Urinary bladder (tissue), 3 donors: ENCODE measurements at regions not wholly inside any gene's neighbourhood (a gene's known extent, or its start where the extent isn't known, plus 50 kb on each side); places are given as distances from the start of the nearest gene placed in this dataset.

Source experiments
- DNase-seq: peaks from one replicate; pipeline ENCODE4 v3.0.0-alpha.2; 2015; ENCODE audit errors: extremely low spot score
- H3K27ac ChIP-seq: one replicate; pipeline ENCODE4 v1.5.1; 2013; ENCODE audit warnings: low read depth, mild to moderate bottlenecking, moderate library complexity
- H3K36me3 ChIP-seq: one replicate; pipeline ENCODE4 v1.6.1; 2013; ENCODE audit warnings: mild to moderate bottlenecking, moderate library complexity; ENCODE audit not compliant: insufficient read depth
- H3K4me1 ChIP-seq: one replicate; pipeline ENCODE4 v1.6.1; 2013; ENCODE audit warnings: mild to moderate bottlenecking, moderate library complexity; ENCODE audit not compliant: insufficient read depth
- H3K4me3 ChIP-seq: one replicate; pipeline ENCODE4 v1.5.1; 2013; ENCODE audit warnings: low read depth, low read length
- WGBS: extraction: QIAGEN DNeasy Blood & Tissue Kit; methylation state at CpG from one replicate; pipeline ENCODE4 v1.1.7; 2013; 5-methylcytosine and 5-hydroxymethylcytosine counted together
- donor health status: healthy with polysubstance abuse.
- donor health status: healthy.

GRCh38 chr2:14316594-14316993 lies 315.9 kb upstream of the LRATD1 start:
- Histone ChIP-seq H3K4me3 (no peak overlapping the region), H3K36me3 (no peaks in the 10 kb centered on the region), H3K4me1 (no peaks in the 10 kb centered on the region), H3K27ac (no peak overlapping the region)
- 78% methylated on average over 1 of the region's 1 CpG for WGBS
- DNase-seq: no peak

GRCh38 chr2:14321357-14321756 lies 311.2 kb upstream of the LRATD1 start:
- no peak for DNase-seq
- no peak overlapping the region for H3K27ac ChIP-seq
- H3K36me3 ChIP-seq: no peaks in the 10 kb centered on the region
- no peaks in the 10 kb centered on the region for H3K4me1 ChIP-seq
- WGBS: 84% methylated on average over 4 of the region's 4 CpGs
- no peak overlapping the region for H3K4me3 ChIP-seq

- Histone ChIP-seq H3K4me3 (no peak overlapping the region), H3K27ac (no peak overlapping the region), H3K4me1 (no peaks in the 10 kb centered on the region), H3K36me3 (no peaks in the 10 kb centered on the region)
- DNase-seq: no peak
- 46% methylated on average over 2 of the region's 2 CpGs for WGBS
Observed at GRCh38 chr2:14322306-14322705, 310.2 kb upstream of the LRATD1 start.

GRCh38 chr2:14324308-14324707 lies 308.2 kb upstream of the LRATD1 start:
- Histone ChIP-seq H3K27ac (no peak overlapping the region), H3K4me3 (no peak overlapping the region), H3K4me1 (no peaks in the 10 kb centered on the region), H3K36me3 (no peaks in the 10 kb centered on the region)
- no peak for DNase-seq
- WGBS: 87% methylated on average over 2 of the region's 2 CpGs

- H3K4me3 ChIP-seq: no peak overlapping the region
Observed at GRCh38 chr2:14330884-14331283, 301.6 kb upstream of the LRATD1 start.

GRCh38 chr2:14336759-14337382 lies 295.6 kb upstream of the LRATD1 start:
- WGBS: 67% methylated on average over 2 of the region's 2 CpGs
- Histone ChIP-seq H3K27ac (no peak overlapping the region), H3K4me3 (no peak overlapping the region), H3K4me1 (no peaks in the 10 kb centered on the region), H3K36me3 (no peaks in the 10 kb centered on the region)
- no peak for DNase-seq

More at GRCh38 chr2:14330884-14331283, 301.6 kb upstream of the LRATD1 start:
- Histone ChIP-seq H3K4me1 (no peaks in the 10 kb centered on the region), H3K36me3 (no peaks in the 10 kb centered on the region), H3K27ac (no peak overlapping the region)
- DNase-seq: no peak

GRCh38 chr2:14340703-14341102 lies 291.8 kb upstream of the LRATD1 start:
- Histone ChIP-seq H3K4me3 (no peak overlapping the region), H3K27ac (no peak overlapping the region), H3K36me3 (no peaks in the 10 kb centered on the region), H3K4me1 (no peaks in the 10 kb centered on the region)
- no peak for DNase-seq
- 70% methylated on average over 3 of the region's 3 CpGs for WGBS

- Histone ChIP-seq H3K4me1 (no peaks in the 10 kb centered on the region), H3K36me3 (no peaks in the 10 kb centered on the region), H3K27ac (no peak overlapping the region), H3K4me3 (no peak overlapping the region)
- DNase-seq: no peak
- WGBS: 75% methylated on average over 3 of the region's 3 CpGs
Observed at GRCh38 chr2:14342313-14342712, 290.2 kb upstream of the LRATD1 start.

- 79% methylated on average over 5 of the region's 5 CpGs for WGBS
- no peak for DNase-seq
- no peak overlapping the region for H3K4me3 ChIP-seq
- no peak overlapping the region for H3K27ac ChIP-seq
- H3K4me1 ChIP-seq: no peaks in the 10 kb centered on the region
- H3K36me3 ChIP-seq: no peaks in the 10 kb centered on the region
Observed at GRCh38 chr2:14344355-14344754, 288.2 kb upstream of the LRATD1 start.

- no peak overlapping the region for H3K27ac ChIP-seq
- WGBS: 78% methylated on average over 8 of the region's 8 CpGs
- no peaks in the 10 kb centered on the region for H3K4me1 ChIP-seq
- no peak overlapping the region for H3K4me3 ChIP-seq
- no peaks in the 10 kb centered on the region for H3K36me3 ChIP-seq
- no peak for DNase-seq
Observed at GRCh38 chr2:14348247-14348646, 284.3 kb upstream of the LRATD1 start.

GRCh38 chr2:14350856-14351255 lies 281.7 kb upstream of the LRATD1 start:
- H3K4me1 ChIP-seq: no peaks in the 10 kb centered on the region
- H3K4me3 ChIP-seq: no peak overlapping the region
- no peak for DNase-seq
- H3K27ac ChIP-seq: no peak overlapping the region
- no peaks in the 10 kb centered on the region for H3K36me3 ChIP-seq

- H3K4me1 ChIP-seq: no peaks in the 10 kb centered on the region
- no peak overlapping the region for H3K27ac ChIP-seq
- H3K36me3 ChIP-seq: no peaks in the 10 kb centered on the region
- no peak overlapping the region for H3K4me3 ChIP-seq
- no peak for DNase-seq
Observed at GRCh38 chr2:14352067-14352466, 280.4 kb upstream of the LRATD1 start.

GRCh38 chr2:14354231-14354630 lies 278.3 kb upstream of the LRATD1 start:
- H3K36me3 ChIP-seq: no peaks in the 10 kb centered on the region
- no peak overlapping the region for H3K4me3 ChIP-seq
- no peaks in the 10 kb centered on the region for H3K4me1 ChIP-seq
- WGBS: 70% methylated on average over 3 of the region's 3 CpGs
- no peak for DNase-seq
- H3K27ac ChIP-seq: no peak overlapping the region

- Histone ChIP-seq H3K4me3 (no peak overlapping the region), H3K27ac (no peak overlapping the region), H3K4me1 (no peaks in the 10 kb centered on the region), H3K36me3 (no peaks in the 10 kb centered on the region)
- 81% methylated on average over 2 of the region's 2 CpGs for WGBS
- no peak for DNase-seq
Observed at GRCh38 chr2:14355102-14355501, 277.4 kb upstream of the LRATD1 start.

- WGBS: 83% methylated on average over 5 of the region's 5 CpGs
- no peak for DNase-seq
Observed at GRCh38 chr2:14358339-14358738, 274.2 kb upstream of the LRATD1 start.

More at GRCh38 chr2:14358339-14358738, 274.2 kb upstream of the LRATD1 start:
- no peaks in the 10 kb centered on the region for H3K4me1 ChIP-seq
- H3K4me3 ChIP-seq: no peak overlapping the region
- H3K27ac ChIP-seq: no peak overlapping the region
- H3K36me3 ChIP-seq: no peaks in the 10 kb centered on the region
